ENCODE measurements at regions not wholly inside any gene's neighbourhood (a gene's known extent, or its start where the extent isn't known, plus 50 kb on each side); places are given as distances from the start of the nearest gene placed in this dataset.

- TF ChIP-seq CTCF (IDR thresholded peaks at IDR 0.05; ENCODE audit: low read depth, low read length, missing control alignments) = no peak
- DNase-seq (ENCODE audit: extremely low read depth, low read depth) = no peak
Observed at GRCh38 chr7:83866582-83866981, 217.6 kb upstream of the SEMA3E start.

GRCh38 chr7:83864551-83864950, 215.6 kb upstream of the SEMA3E start:
- DNase-seq (ENCODE audit: extremely low read depth, low read depth) = no peak
- TF ChIP-seq CTCF (IDR thresholded peaks at IDR 0.05; ENCODE audit: low read depth, low read length, missing control alignments) = no peak
- H3K4me3 ChIP-seq (replicated peaks; ENCODE audit: low read depth, low read length) = no peak overlapping the region

More at GRCh38 chr7:83866582-83866981, 217.6 kb upstream of the SEMA3E start:
- no peak overlapping the region for H3K4me3 ChIP-seq (replicated peaks; ENCODE audit: low read depth, low read length)

- DNase-seq (ENCODE audit: extremely low read depth, low read depth) = no peak
- no peak overlapping the region for H3K4me3 ChIP-seq (replicated peaks; ENCODE audit: low read depth, low read length)
- TF ChIP-seq CTCF (IDR thresholded peaks at IDR 0.05; ENCODE audit: low read depth, low read length, missing control alignments) = no peak
Observed at GRCh38 chr7:83863906-83864305, 215.0 kb upstream of the SEMA3E start.

- TF ChIP-seq CTCF (IDR thresholded peaks at IDR 0.05; ENCODE audit: low read depth, low read length, missing control alignments) = no peak
- DNase-seq (ENCODE audit: extremely low read depth, low read depth) = no peak
- H3K4me3 ChIP-seq (replicated peaks; ENCODE audit: low read depth, low read length) = no peak overlapping the region
Observed at GRCh38 chr7:83861876-83862275, 212.9 kb upstream of the SEMA3E start.

GRCh38 chr7:83859827-83860226, 210.9 kb upstream of the SEMA3E start:
- H3K4me3 ChIP-seq (replicated peaks; ENCODE audit: low read depth, low read length) = no peak overlapping the region
- TF ChIP-seq CTCF (IDR thresholded peaks at IDR 0.05; ENCODE audit: low read depth, low read length, missing control alignments) = no peak
- no peak for DNase-seq (ENCODE audit: extremely low read depth, low read depth)

- TF ChIP-seq CTCF (IDR thresholded peaks at IDR 0.05; ENCODE audit: low read depth, low read length, missing control alignments) = no peak
- no peak for DNase-seq (ENCODE audit: extremely low read depth, low read depth)
Observed at GRCh38 chr7:83857691-83858090, 208.8 kb upstream of the SEMA3E start.

GRCh38 chr7:83856094-83856493, 207.2 kb upstream of the SEMA3E start:
- no peak overlapping the region for H3K4me3 ChIP-seq (replicated peaks; ENCODE audit: low read depth, low read length)
- no peak for DNase-seq (ENCODE audit: extremely low read depth, low read depth)
- no peak for TF ChIP-seq CTCF (IDR thresholded peaks at IDR 0.05; ENCODE audit: low read depth, low read length, missing control alignments)

More at GRCh38 chr7:83857691-83858090, 208.8 kb upstream of the SEMA3E start:
- no peak overlapping the region for H3K4me3 ChIP-seq (replicated peaks; ENCODE audit: low read depth, low read length)
